GM23338 (cell line): ENCODE measurements at regions not wholly inside any gene's neighbourhood (a gene's known extent, or its start where the extent isn't known, plus 50 kb on each side); places are given as distances from the start of the nearest gene placed in this dataset.

Source experiments
- ATAC-seq: fragments of 200-7000 bp; cut with Tn5 transposase; 3 replicates; pipeline ENCODE4 v1.9.1; 2020
- DNase-seq: peaks from one replicate; pipeline ENCODE4 v3.0.0-alpha.2; 2015; ENCODE audit warnings: low spot score
- H2AFZ ChIP-seq: fragments of 200-600 bp; sonication (generic); 2 replicates; pipeline ENCODE4 v1.8.0; 2016; ENCODE audit warnings: antibody characterized with exemption, mild to moderate bottlenecking, moderate library complexity
- H3F3A ChIP-seq: fragments of 200-600 bp; sonication (generic); replicated peaks from 2 replicates; pipeline ENCODE4 v1.8.0; 2017; ENCODE audit warnings: antibody characterized with exemption, mixed run types, low read depth
- H3K27ac ChIP-seq: fragments of 200-600 bp; sonication (generic); 2 replicates; pipeline ENCODE4 v1.6.1; 2016; ENCODE audit warnings: low read depth
- H3K27me3 ChIP-seq: fragments of 200-600 bp; sonication (generic); 2 replicates; pipeline ENCODE4 v1.8.0; 2016; ENCODE audit warnings: mild to moderate bottlenecking, mixed run types, moderate library complexity; ENCODE audit not compliant: insufficient read depth
- H3K36me3 ChIP-seq: fragments of 200-600 bp; sonication (generic); 2 replicates; pipeline ENCODE4 v1.8.0; 2016; ENCODE audit warnings: mild to moderate bottlenecking; ENCODE audit not compliant: insufficient read depth
- H3K4me1 ChIP-seq: fragments of 200-600 bp; sonication (generic); 2 replicates; pipeline ENCODE4 v1.8.0; 2016; ENCODE audit warnings: mild to moderate bottlenecking, moderate library complexity; ENCODE audit not compliant: insufficient read depth
- H3K4me2 ChIP-seq: fragments of 200-600 bp; sonication (generic); 2 replicates; pipeline ENCODE4 v1.7.1; 2017; ENCODE audit warnings: mixed run types
- H3K4me3 ChIP-seq: fragments of 200-600 bp; sonication (generic); 2 replicates; pipeline ENCODE4 v1.6.1; 2016; ENCODE audit warnings: mixed run types
- H3K79me2 ChIP-seq: fragments of 200-600 bp; sonication (generic); replicated peaks from 2 replicates; pipeline ENCODE4 v1.8.0; 2017; ENCODE audit warnings: mild to moderate bottlenecking; ENCODE audit not compliant: insufficient read depth
- H3K9me2 ChIP-seq: fragments of 200-600 bp; sonication (generic); 2 replicates; pipeline ENCODE4 v1.8.0; 2017; ENCODE audit not compliant: insufficient read depth
- H4K20me1 ChIP-seq: fragments of 200-600 bp; sonication (generic); replicated peaks from 2 replicates; pipeline ENCODE4 v1.8.0; 2017; ENCODE audit warnings: mild to moderate bottlenecking; ENCODE audit not compliant: insufficient read depth
- H3K27ac Mint-ChIP-seq: 2 replicates; pipeline ENCODE4 v1.8.0; 2020; ENCODE audit warnings: inconsistent platforms, mild to moderate bottlenecking, moderate library complexity, mixed read lengths
- H3K27me3 Mint-ChIP-seq: 3 replicates; pipeline ENCODE4 v1.8.0; 2022; ENCODE audit warnings: low read depth, mild to moderate bottlenecking, moderate library complexity, mixed read lengths, inconsistent platforms; ENCODE audit not compliant: insufficient read depth, poor library complexity
- H3K36me3 Mint-ChIP-seq: 3 replicates; pipeline ENCODE4 v1.8.0; 2021; ENCODE audit warnings: low read depth, mild to moderate bottlenecking, inconsistent platforms, moderate library complexity, mixed read lengths
- H3K4me1 Mint-ChIP-seq: 3 replicates; pipeline ENCODE4 v1.8.0; 2020; ENCODE audit warnings: mild to moderate bottlenecking, inconsistent platforms, mixed read lengths
- H3K4me3 Mint-ChIP-seq: 3 replicates; pipeline ENCODE4 v1.8.0; 2021; ENCODE audit warnings: moderate library complexity, mild to moderate bottlenecking, inconsistent platforms, mixed read lengths
- H3K9me3 Mint-ChIP-seq: 3 replicates; pipeline ENCODE4 v1.8.0; 2020; ENCODE audit warnings: moderate library complexity, mild to moderate bottlenecking, inconsistent platforms, mixed read lengths
- EZH2 ChIP-seq: fragments of 200-600 bp; sonication (generic); IDR thresholded peaks from one replicate; pipeline ENCODE4 v1.8.0; 2017; ENCODE audit warnings: antibody characterized with exemption, mild to moderate bottlenecking, low read depth; ENCODE audit not compliant: unreplicated experiment
- EZH2phosphoT487 ChIP-seq: fragments of 200-600 bp; sonication (generic); IDR thresholded peaks from one replicate; pipeline ENCODE4 v1.8.1; 2018; ENCODE audit warnings: antibody characterized with exemption; ENCODE audit not compliant: unreplicated experiment
- JUNB ChIP-seq: IDR thresholded peaks from one replicate; pipeline ENCODE4 v1.6.1; 2016; ENCODE audit warnings: antibody characterized with exemption; ENCODE audit not compliant: unreplicated experiment
- POLR2AphosphoS5 ChIP-seq: IDR thresholded peaks from 2 replicates; pipeline ENCODE4 v1.6.1; 2016; ENCODE audit warnings: antibody characterized with exemption, low read depth
- REST ChIP-seq: IDR thresholded peaks from one replicate; pipeline ENCODE4 v1.6.1; 2018; ENCODE audit warnings: antibody characterized with exemption; ENCODE audit not compliant: unreplicated experiment
- ZNF114 ChIP-seq: fragments of 250-450 bp; sonication (Bioruptor Pico); IDR thresholded peaks from 2 replicates; pipeline ENCODE4 v1.5.0; 2020; ENCODE audit warnings: mild to moderate bottlenecking, moderate library complexity
- ZNF331 ChIP-seq: fragments of 250-450 bp; sonication (Bioruptor Pico); IDR thresholded peaks from 2 replicates; pipeline ENCODE4 v1.5.0; 2020; ENCODE audit warnings: low read depth, mild to moderate bottlenecking, moderate library complexity
- TF ChIP-seq, protein P1 (sequence below), 2 experiments: fragments of 200-600 bp in 1 of 2; sonication (generic) in 1 of 2; conservative IDR thresholded peaks; 2 replicates each; pipeline versions ENCODE4 v1.5.1 to v1.6.1; 2016 to 2017; ENCODE audit warnings: antibody characterized with exemption in 2 of 2, low read depth in 2 of 2, mild to moderate bottlenecking in 2 of 2, moderate library complexity in 1 of 2
- TF ChIP-seq, protein P2 (sequence below): fragments of 250-450 bp; sonication (Bioruptor Pico); IDR thresholded peaks from 2 replicates; pipeline ENCODE4 v1.5.0; 2020; ENCODE audit warnings: mild to moderate bottlenecking, moderate library complexity
- TF ChIP-seq, protein P3 (sequence below): IDR thresholded peaks from 2 replicates; pipeline ENCODE4 v1.6.1; 2016; ENCODE audit warnings: antibody characterized with exemption

DNA sequence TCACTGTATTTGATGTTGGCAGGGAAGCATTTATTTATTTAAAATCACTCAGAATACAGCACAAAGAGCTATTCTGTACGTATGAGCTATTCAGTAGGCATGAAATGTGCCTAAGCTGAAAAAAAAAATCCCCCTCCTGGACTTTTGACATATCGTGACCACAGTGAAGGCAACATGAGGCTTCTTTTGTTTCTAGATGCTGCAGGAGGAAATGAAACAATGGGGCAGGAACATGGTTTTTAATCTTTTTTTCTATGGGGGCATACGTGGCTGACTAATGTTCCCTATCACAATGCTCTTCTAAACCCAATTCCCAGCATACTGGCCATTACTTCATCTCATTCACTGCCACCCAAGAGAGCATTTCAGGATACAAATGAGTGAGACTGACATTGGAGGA is 191.0 kb upstream of the PMFBP1 start:
- peaks cover 2% of the 10 kb centered on the region; the same call in 1 of the 3 replicates for H3K9me3 Mint-ChIP-seq
- Histone ChIP-seq H3K36me3 (no peaks in the 10 kb centered on the region), H4K20me1 (no peaks in the 10 kb centered on the region), H3K79me2 (no peaks in the 10 kb centered on the region), H3K4me2 (no peak overlapping the region), H3K4me3 (no peak overlapping the region), H2AFZ (no peak overlapping the region), H3K27ac (no peak overlapping the region), H3K27me3 (no peaks in the 10 kb centered on the region), H3F3A (no peaks in the 10 kb centered on the region), H3K4me1 (no peaks in the 10 kb centered on the region), H3K9me2 (no peaks in the 10 kb centered on the region)
- ATAC-seq (no peak), DNase-seq (no peak)
- H3K27me3 Mint-ChIP-seq = no peaks in the 10 kb centered on the region
- H3K27ac Mint-ChIP-seq = no peak overlapping the region
- no peak overlapping the region for H3K4me3 Mint-ChIP-seq
- H3K36me3 Mint-ChIP-seq = no peaks in the 10 kb centered on the region; the same call in 2 of the 3 replicates
- no peak for TF ChIP-seq ZNF331 (CRISPR knock-in tag)
- H3K4me1 Mint-ChIP-seq = peaks cover 3% of the 10 kb centered on the region; the same call in 2 of the 3 replicates

GRCh38 chr16:72362476-72362875 is 190.5 kb upstream of the PMFBP1 start:
- Histone ChIP-seq H3K4me3 (no peak overlapping the region), H3K9me2 (no peaks in the 10 kb centered on the region), H3K79me2 (no peaks in the 10 kb centered on the region), H3K36me3 (no peaks in the 10 kb centered on the region), H4K20me1 (no peaks in the 10 kb centered on the region), H3K27ac (no peak overlapping the region), H3K27me3 (no peaks in the 10 kb centered on the region), H3F3A (no peaks in the 10 kb centered on the region), H3K4me2 (no peak overlapping the region), H3K4me1 (no peaks in the 10 kb centered on the region), H2AFZ (no peak overlapping the region)
- Mint-ChIP-seq H3K4me3 (no peak overlapping the region), H3K27me3 (no peaks in the 10 kb centered on the region), H3K4me1 (no peaks in the 10 kb centered on the region), H3K9me3 (peaks cover under 1% of the 10 kb centered on the region; the same call in 1 of the 3 replicates), H3K27ac (no peak overlapping the region), H3K36me3 (no peaks in the 10 kb centered on the region; the same call in 2 of the 3 replicates)
- DNase-seq (no peak), ATAC-seq (no peak)
- no peak for TF ChIP-seq JUNB
- TF ChIP-seq, protein P1, sequence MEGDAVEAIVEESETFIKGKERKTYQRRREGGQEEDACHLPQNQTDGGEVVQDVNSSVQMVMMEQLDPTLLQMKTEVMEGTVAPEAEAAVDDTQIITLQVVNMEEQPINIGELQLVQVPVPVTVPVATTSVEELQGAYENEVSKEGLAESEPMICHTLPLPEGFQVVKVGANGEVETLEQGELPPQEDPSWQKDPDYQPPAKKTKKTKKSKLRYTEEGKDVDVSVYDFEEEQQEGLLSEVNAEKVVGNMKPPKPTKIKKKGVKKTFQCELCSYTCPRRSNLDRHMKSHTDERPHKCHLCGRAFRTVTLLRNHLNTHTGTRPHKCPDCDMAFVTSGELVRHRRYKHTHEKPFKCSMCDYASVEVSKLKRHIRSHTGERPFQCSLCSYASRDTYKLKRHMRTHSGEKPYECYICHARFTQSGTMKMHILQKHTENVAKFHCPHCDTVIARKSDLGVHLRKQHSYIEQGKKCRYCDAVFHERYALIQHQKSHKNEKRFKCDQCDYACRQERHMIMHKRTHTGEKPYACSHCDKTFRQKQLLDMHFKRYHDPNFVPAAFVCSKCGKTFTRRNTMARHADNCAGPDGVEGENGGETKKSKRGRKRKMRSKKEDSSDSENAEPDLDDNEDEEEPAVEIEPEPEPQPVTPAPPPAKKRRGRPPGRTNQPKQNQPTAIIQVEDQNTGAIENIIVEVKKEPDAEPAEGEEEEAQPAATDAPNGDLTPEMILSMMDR (conservative IDR thresholded peaks at IDR 0.05; ENCODE audit: low read depth in 2 of 2) = no peak
- TF ChIP-seq ZNF331 (CRISPR knock-in tag) = no peak
- no peak for TF ChIP-seq EZH2
- TF ChIP-seq, protein P2, sequence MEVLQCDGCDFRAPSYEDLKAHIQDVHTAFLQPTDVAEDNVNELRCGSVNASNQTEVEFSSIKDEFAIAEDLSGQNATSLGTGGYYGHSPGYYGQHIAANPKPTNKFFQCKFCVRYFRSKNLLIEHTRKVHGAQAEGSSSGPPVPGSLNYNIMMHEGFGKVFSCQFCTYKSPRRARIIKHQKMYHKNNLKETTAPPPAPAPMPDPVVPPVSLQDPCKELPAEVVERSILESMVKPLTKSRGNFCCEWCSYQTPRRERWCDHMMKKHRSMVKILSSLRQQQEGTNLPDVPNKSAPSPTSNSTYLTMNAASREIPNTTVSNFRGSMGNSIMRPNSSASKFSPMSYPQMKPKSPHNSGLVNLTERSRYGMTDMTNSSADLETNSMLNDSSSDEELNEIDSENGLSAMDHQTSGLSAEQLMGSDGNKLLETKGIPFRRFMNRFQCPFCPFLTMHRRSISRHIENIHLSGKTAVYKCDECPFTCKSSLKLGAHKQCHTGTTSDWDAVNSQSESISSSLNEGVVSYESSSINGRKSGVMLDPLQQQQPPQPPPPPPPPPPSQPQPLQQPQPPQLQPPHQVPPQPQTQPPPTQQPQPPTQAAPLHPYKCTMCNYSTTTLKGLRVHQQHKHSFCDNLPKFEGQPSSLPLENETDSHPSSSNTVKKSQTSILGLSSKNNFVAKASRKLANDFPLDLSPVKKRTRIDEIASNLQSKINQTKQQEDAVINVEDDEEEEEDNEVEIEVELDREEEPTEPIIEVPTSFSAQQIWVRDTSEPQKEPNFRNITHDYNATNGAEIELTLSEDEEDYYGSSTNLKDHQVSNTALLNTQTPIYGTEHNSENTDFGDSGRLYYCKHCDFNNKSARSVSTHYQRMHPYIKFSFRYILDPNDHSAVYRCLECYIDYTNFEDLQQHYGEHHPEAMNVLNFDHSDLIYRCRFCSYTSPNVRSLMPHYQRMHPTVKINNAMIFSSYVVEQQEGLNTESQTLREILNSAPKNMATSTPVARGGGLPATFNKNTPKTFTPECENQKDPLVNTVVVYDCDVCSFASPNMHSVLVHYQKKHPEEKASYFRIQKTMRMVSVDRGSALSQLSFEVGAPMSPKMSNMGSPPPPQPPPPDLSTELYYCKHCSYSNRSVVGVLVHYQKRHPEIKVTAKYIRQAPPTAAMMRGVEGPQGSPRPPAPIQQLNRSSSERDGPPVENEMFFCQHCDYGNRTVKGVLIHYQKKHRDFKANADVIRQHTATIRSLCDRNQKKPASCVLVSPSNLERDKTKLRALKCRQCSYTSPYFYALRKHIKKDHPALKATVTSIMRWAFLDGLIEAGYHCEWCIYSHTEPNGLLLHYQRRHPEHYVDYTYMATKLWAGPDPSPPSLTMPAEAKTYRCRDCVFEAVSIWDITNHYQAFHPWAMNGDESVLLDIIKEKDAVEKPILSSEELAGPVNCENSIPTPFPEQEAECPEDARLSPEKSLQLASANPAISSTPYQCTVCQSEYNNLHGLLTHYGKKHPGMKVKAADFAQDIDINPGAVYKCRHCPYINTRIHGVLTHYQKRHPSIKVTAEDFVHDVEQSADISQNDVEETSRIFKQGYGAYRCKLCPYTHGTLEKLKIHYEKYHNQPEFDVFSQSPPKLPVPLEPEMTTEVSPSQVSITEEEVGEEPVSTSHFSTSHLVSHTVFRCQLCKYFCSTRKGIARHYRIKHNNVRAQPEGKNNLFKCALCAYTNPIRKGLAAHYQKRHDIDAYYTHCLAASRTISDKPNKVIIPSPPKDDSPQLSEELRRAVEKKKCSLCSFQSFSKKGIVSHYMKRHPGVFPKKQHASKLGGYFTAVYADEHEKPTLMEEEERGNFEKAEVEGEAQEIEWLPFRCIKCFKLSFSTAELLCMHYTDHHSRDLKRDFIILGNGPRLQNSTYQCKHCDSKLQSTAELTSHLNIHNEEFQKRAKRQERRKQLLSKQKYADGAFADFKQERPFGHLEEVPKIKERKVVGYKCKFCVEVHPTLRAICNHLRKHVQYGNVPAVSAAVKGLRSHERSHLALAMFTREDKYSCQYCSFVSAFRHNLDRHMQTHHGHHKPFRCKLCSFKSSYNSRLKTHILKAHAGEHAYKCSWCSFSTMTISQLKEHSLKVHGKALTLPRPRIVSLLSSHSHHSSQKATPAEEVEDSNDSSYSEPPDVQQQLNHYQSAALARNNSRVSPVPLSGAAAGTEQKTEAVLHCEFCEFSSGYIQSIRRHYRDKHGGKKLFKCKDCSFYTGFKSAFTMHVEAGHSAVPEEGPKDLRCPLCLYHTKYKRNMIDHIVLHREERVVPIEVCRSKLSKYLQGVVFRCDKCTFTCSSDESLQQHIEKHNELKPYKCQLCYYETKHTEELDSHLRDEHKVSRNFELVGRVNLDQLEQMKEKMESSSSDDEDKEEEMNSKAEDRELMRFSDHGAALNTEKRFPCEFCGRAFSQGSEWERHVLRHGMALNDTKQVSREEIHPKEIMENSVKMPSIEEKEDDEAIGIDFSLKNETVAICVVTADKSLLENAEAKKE (CRISPR knock-in tag) = no peak
- TF ChIP-seq ZNF114 (CRISPR knock-in tag) = no peak
- TF ChIP-seq POLR2AphosphoS5 = no peak
- TF ChIP-seq REST = no peak
- TF ChIP-seq EZH2phosphoT487 = no peak
- TF ChIP-seq, protein P3, sequence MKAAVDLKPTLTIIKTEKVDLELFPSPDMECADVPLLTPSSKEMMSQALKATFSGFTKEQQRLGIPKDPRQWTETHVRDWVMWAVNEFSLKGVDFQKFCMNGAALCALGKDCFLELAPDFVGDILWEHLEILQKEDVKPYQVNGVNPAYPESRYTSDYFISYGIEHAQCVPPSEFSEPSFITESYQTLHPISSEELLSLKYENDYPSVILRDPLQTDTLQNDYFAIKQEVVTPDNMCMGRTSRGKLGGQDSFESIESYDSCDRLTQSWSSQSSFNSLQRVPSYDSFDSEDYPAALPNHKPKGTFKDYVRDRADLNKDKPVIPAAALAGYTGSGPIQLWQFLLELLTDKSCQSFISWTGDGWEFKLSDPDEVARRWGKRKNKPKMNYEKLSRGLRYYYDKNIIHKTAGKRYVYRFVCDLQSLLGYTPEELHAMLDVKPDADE = no peak
